ENCODE measurements at regions not wholly inside any gene's neighbourhood (a gene's known extent, or its start where the extent isn't known, plus 50 kb on each side); places are given as distances from the start of the nearest gene placed in this dataset.
"Not testable (repeated sequence)": the region's sequence is repeated elsewhere in the genome, so short reads cannot be mapped to it uniquely, and the experiment has no call there.

DNA sequence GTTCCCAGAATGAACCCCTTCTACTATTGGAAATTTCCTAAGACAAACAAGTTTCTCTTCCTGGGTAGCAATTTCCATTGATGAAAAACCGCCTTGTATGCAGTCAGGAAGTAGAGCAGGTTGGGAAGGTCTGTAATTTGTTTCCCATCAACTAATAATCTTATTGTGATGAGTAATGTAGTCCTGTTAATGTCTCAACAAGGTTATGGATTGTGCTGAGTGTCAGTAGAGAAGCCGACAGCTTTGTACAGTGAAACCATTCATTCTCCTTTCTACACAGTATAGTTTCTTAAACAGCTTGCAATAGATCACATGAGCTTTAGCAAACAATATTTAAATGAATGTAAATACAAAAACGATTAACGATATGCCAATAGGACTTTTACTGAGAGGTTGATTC lies 355.4 kb upstream of the WWC1 start:
- Mint-ChIP-seq H3K36me3 (ENCODE audit: low read depth) (no peaks in the 10 kb centered on the region), H3K4me1 (ENCODE audit: low read depth) (peaks cover 40% of the 10 kb centered on the region), H3K27ac (ENCODE audit: unreplicated experiment) (no peak overlapping the region), H3K4me3 (ENCODE audit: unreplicated experiment) (no peak overlapping the region), H3K27me3 (ENCODE audit: low read depth) (no peaks in the 10 kb centered on the region), H3K9me3 (ENCODE audit: low read depth) (no peaks in the 10 kb centered on the region)
- TF ChIP-seq, protein P1, sequence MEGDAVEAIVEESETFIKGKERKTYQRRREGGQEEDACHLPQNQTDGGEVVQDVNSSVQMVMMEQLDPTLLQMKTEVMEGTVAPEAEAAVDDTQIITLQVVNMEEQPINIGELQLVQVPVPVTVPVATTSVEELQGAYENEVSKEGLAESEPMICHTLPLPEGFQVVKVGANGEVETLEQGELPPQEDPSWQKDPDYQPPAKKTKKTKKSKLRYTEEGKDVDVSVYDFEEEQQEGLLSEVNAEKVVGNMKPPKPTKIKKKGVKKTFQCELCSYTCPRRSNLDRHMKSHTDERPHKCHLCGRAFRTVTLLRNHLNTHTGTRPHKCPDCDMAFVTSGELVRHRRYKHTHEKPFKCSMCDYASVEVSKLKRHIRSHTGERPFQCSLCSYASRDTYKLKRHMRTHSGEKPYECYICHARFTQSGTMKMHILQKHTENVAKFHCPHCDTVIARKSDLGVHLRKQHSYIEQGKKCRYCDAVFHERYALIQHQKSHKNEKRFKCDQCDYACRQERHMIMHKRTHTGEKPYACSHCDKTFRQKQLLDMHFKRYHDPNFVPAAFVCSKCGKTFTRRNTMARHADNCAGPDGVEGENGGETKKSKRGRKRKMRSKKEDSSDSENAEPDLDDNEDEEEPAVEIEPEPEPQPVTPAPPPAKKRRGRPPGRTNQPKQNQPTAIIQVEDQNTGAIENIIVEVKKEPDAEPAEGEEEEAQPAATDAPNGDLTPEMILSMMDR (IDR thresholded peaks at IDR 0.05) = no peak
- no peak for DNase-seq (ENCODE audit: low spot score)

DNA sequence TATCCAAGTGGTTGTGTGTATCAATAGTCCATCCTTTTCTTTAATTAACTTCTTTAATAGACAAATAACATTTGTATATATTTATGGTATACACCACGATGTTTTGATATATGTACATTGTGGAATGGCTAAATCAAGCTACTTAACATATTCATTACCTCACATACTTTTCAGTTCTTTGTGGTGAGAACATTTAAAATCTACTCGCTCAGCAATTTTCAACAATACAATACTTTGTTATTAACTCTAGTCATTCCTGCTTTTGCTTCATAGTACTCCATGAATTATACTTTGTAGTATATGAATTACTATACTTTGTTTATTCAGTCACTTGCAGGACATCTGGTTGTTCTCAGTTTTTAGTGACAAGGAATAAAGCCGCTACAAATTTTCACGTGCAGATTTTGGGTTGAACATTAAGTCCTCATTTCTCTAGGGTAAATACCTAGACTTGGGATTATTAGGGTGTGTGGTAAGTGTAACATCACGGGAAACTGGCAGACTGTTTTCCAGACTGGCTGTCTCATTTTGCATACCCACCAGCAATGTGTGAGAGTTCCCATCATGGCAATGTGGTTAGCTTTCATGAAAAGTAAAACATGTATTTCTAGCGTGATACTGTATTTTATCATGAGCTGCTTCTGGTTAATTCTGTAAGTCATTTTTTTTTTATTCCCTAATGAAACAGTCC lies 354.4 kb upstream of the WWC1 start:
- TF ChIP-seq, protein P1 (IDR thresholded peaks at IDR 0.05) = no peak
- Mint-ChIP-seq H3K27ac (ENCODE audit: unreplicated experiment) (no peak overlapping the region), H3K4me3 (ENCODE audit: unreplicated experiment) (no peak overlapping the region), H3K36me3 (ENCODE audit: low read depth) (no peaks in the 10 kb centered on the region), H3K27me3 (ENCODE audit: low read depth) (no peaks in the 10 kb centered on the region), H3K4me1 (ENCODE audit: low read depth) (peaks cover 40% of the 10 kb centered on the region), H3K9me3 (ENCODE audit: low read depth) (no peaks in the 10 kb centered on the region)
- no peak for DNase-seq (ENCODE audit: low spot score)

DNA sequence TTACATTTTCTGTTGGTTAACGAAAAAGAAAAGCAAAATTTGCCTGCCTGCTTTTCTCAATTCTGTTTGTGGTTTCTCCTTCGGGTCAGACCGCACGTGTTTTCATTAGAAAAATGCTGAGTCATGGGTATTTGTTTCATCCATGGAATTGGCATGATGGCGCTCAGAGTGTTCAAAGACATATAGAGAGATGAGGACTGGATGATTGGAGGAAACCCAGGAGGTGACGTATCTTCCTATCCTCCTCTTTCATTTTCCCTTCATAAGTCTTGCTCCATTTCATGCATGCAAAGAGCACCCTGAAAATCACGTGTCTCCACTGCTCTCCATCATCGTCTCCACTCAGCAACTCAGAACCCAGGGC lies 353.8 kb upstream of the WWC1 start:
- Mint-ChIP-seq H3K4me3 (ENCODE audit: unreplicated experiment) (no peak overlapping the region), H3K9me3 (ENCODE audit: low read depth) (no peaks in the 10 kb centered on the region), H3K27ac (ENCODE audit: unreplicated experiment) (no peak overlapping the region), H3K36me3 (ENCODE audit: low read depth) (no peaks in the 10 kb centered on the region), H3K27me3 (ENCODE audit: low read depth) (no peaks in the 10 kb centered on the region), H3K4me1 (ENCODE audit: low read depth) (peaks cover 42% of the 10 kb centered on the region)
- DNase-seq (ENCODE audit: low spot score) = no peak
- TF ChIP-seq, protein P1 (IDR thresholded peaks at IDR 0.05) = no peak

DNA sequence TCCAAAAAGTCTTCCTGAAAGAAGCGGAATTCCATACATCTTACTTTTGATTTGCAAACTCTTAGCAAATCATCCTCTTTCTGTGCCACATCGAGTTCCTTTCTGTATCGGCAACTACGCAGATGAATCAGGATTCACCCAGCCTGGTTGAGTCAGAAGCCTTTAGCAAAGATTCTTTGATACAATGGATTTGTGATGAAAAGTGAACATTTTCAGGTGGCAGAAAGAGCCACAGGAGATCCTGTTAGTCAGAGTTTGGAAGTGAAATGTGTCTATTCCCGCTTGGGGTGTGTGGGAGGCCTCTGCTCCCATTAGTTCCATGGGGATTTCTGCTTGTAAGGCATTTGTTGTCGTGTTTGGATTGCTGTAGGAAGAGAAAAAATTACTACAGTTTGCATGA lies 351.8 kb upstream of the WWC1 start:
- no peak for DNase-seq (ENCODE audit: low spot score)
- H3K36me3 Mint-ChIP-seq (ENCODE audit: low read depth) = no peaks in the 10 kb centered on the region
- TF ChIP-seq, protein P1 (IDR thresholded peaks at IDR 0.05) = no peak
- H3K4me1 Mint-ChIP-seq (ENCODE audit: low read depth) = peaks cover 52% of the 10 kb centered on the region
- no peaks in the 10 kb centered on the region for H3K9me3 Mint-ChIP-seq (ENCODE audit: low read depth)
- no peak overlapping the region for H3K27ac Mint-ChIP-seq (ENCODE audit: unreplicated experiment)
- no peaks in the 10 kb centered on the region for H3K27me3 Mint-ChIP-seq (ENCODE audit: low read depth)
- H3K4me3 Mint-ChIP-seq (ENCODE audit: unreplicated experiment) = no peak overlapping the region

DNA sequence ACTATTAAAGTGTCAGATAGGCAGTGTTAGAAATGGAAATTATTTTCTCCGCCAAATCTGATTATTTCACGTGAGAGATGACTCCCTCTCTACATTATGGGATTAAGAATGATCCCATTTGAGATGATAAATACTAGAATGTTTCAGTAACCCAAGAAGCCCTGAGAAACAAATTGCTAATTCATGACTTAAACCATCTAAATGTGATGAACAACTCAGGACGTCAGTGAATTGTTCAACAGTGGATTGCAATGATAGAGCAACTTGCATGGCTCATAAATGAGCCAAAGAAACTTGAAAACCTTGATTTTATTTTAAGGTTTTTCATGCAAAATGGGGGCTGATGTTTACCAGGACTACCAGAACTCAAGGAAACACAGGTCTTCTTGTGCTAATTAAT lies 350.5 kb upstream of the WWC1 start:
- Mint-ChIP-seq H3K27me3 (ENCODE audit: low read depth) (no peaks in the 10 kb centered on the region), H3K9me3 (ENCODE audit: low read depth) (no peaks in the 10 kb centered on the region), H3K4me1 (ENCODE audit: low read depth) (peaks cover 57% of the 10 kb centered on the region), H3K4me3 (ENCODE audit: unreplicated experiment) (no peak overlapping the region), H3K36me3 (ENCODE audit: low read depth) (no peaks in the 10 kb centered on the region), H3K27ac (ENCODE audit: unreplicated experiment) (no peak overlapping the region)
- TF ChIP-seq, protein P1 (IDR thresholded peaks at IDR 0.05) = no peak
- no peak for DNase-seq (ENCODE audit: low spot score)

DNA sequence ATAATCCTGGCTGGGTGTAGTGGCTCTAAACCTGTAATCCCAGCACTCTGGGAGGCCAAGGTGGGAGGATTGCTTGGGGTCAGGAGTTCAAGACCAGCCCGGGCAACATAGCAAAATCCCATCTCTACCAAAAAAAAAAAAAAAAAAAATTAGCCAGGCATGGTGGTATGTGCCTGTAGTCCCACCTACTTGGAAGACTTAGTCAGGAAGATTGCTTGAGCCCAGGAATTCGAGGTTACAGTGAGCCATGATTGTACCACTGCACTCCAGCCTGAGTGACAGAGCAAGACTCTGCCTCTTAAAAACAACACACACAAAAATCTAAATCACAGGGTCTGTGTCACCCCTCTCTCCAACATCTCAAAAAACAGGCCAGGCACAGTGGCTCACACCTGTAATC lies 349.9 kb upstream of the WWC1 start:
- H3K4me1 Mint-ChIP-seq (ENCODE audit: low read depth) = peaks cover 61% of the 10 kb centered on the region
- not testable (repeated sequence) for H3K4me3 Mint-ChIP-seq (ENCODE audit: unreplicated experiment); H3K27ac Mint-ChIP-seq (ENCODE audit: unreplicated experiment); H3K36me3 Mint-ChIP-seq (ENCODE audit: low read depth); H3K9me3 Mint-ChIP-seq (ENCODE audit: low read depth); H3K27me3 Mint-ChIP-seq (ENCODE audit: low read depth); DNase-seq (ENCODE audit: low spot score)
